ENCODE measurements at regions not wholly inside any gene's neighbourhood (a gene's known extent, or its start where the extent isn't known, plus 50 kb on each side); places are given as distances from the start of the nearest gene placed in this dataset.

- ATAC-seq (replicated peaks) (no peak), DNase-seq (no peak)
- Mint-ChIP-seq H3K27ac (no peak overlapping the region), H3K9me3 (no peaks in the 10 kb centered on the region), H3K4me1 (ENCODE audit: low read depth in 2 of 2) (peaks cover 0 to 4% of the 10 kb centered on the region in 2 donors), H3K36me3 (ENCODE audit: insufficient read depth) (no peaks in the 10 kb centered on the region), H3K4me3 (no peak overlapping the region), H3K27me3 (peaks cover 0 to 6% of the 10 kb centered on the region in 2 donors)
Observed at GRCh38 chr12:131491155-131491554, 219.7 kb upstream of the SFSWAP start.

- no peaks in the 10 kb centered on the region for H3K9me3 Mint-ChIP-seq
- H3K36me3 Mint-ChIP-seq (ENCODE audit: insufficient read depth) = no peaks in the 10 kb centered on the region
- no peak overlapping the region for H3K27ac Mint-ChIP-seq
- H3K27me3 Mint-ChIP-seq = peaks cover 0 to 6% of the 10 kb centered on the region in 2 donors
- H3K4me1 Mint-ChIP-seq (ENCODE audit: low read depth in 2 of 2) = peaks cover 0 to 4% of the 10 kb centered on the region in 2 donors
- no peak overlapping the region for H3K4me3 Mint-ChIP-seq
- DNase-seq (no peak), ATAC-seq (replicated peaks) (no peak)
Observed at GRCh38 chr12:131491916-131492490, 218.9 kb upstream of the SFSWAP start.

DNA sequence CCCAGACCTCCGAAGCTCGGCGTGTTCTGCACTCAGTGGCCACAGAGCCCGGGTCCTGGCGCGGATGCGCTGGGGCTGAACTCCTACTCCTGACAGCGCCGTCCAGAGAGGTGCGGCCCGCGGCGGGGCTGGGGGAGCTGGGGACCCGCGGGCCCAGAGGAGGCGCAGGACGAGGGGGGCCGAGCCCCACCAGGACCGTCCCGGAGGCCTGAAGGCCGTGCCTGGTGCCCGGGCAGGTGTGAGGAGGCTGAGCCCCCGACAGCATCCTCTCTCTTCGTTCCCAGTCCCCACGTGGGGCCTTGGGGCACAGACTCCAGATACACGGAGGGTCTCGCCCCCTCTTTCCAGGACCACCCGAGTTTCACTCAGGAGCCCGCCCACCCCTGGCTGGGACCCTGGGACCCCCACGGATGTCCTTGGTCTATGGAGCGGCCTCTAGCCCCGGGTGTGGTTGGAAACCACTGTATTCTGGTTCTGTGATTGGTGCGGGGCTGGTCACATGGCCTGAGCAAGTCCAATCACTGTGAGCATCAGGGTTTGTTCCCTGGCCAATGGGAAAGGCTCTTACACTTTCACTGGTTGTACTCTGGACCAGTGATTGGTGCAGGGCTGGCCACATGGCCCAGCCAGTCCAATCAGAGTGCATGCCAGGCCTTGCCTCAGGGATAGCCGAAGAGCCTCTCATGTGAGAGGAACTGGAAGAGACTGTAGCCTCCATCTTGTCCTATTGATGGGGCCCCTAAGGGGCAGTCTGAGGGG lies 217.6 kb upstream of the SFSWAP start:
- H3K4me1 Mint-ChIP-seq (ENCODE audit: low read depth in 2 of 2) = peaks cover 0 to 4% of the 10 kb centered on the region in 2 donors
- peaks cover 0 to 6% of the 10 kb centered on the region in 2 donors for H3K27me3 Mint-ChIP-seq
- no peak for ATAC-seq (replicated peaks)
- H3K4me3 Mint-ChIP-seq = no peak overlapping the region
- no peak for DNase-seq
- H3K36me3 Mint-ChIP-seq (ENCODE audit: insufficient read depth) = no peaks in the 10 kb centered on the region
- H3K27ac Mint-ChIP-seq = no peak overlapping the region
- no peaks in the 10 kb centered on the region for H3K9me3 Mint-ChIP-seq

DNA sequence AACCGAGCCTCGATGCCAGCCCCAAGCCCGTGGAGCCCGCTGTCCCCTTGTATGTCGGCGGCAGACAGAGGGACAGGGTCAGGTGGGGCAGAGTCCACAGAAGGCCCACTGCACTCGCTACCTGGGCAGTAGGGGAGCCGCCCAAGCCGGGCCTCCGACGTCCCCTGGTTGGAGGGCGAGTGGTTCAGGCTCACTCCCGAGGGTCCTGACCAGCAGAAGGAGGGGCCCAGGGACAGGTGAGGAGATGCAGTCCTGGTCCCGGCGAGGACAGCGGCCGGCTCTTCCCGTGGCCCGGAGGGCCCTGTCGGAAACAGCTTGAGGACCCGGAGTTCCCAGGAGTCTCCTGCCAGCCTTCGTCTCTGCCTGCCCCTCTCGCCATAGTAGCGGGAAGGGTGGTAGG lies 216.7 kb upstream of the SFSWAP start:
- no peak overlapping the region for H3K4me3 Mint-ChIP-seq
- no peaks in the 10 kb centered on the region for H3K9me3 Mint-ChIP-seq
- no peak overlapping the region for H3K27ac Mint-ChIP-seq
- H3K4me1 Mint-ChIP-seq (ENCODE audit: low read depth in 2 of 2) = peaks cover 0 to 4% of the 10 kb centered on the region in 2 donors
- H3K36me3 Mint-ChIP-seq (ENCODE audit: insufficient read depth) = no peaks in the 10 kb centered on the region
- peaks cover 0 to 6% of the 10 kb centered on the region in 2 donors for H3K27me3 Mint-ChIP-seq
- DNase-seq = no peak
- ATAC-seq (replicated peaks) = no peak

DNA sequence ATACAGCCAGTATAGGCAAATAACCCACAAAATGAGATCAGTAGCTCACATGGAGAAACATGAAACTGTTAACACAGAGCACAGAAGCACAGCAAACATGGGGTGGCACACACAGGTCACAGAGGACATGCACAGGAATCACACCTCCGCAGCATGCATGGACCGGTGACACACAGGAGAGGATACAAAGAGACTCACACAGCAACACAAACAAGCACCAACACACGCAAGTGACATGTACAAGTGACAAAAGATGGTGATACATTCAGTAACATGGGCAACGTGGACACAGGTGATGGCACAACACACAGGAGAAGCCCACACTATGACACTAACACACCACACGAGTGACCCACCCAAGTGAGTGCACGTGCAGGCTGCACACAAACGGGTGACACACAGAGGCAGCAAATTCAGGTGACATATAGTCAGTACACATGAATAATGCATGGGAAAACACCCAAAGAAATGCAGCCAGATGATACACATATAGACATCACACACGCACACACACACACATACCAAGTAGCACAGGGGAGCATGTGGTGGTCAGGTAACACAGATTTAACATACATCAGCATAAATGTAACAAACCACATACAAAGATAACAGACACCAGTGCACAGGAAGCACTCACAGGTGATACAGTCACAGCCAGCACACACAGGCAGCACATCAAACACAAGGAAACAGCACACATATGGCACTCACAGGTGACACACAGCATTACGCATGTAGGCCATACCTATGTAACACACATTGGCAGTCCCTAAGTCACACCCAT lies 216.0 kb upstream of the SFSWAP start:
- H3K9me3 Mint-ChIP-seq = no peaks in the 10 kb centered on the region
- no peaks in the 10 kb centered on the region for H3K36me3 Mint-ChIP-seq (ENCODE audit: insufficient read depth)
- ATAC-seq (replicated peaks) (no peak), DNase-seq (no peak)
- no peak overlapping the region for H3K4me3 Mint-ChIP-seq
- H3K27me3 Mint-ChIP-seq = peaks cover 0 to 6% of the 10 kb centered on the region in 2 donors
- peaks cover 0 to 4% of the 10 kb centered on the region in 2 donors for H3K4me1 Mint-ChIP-seq (ENCODE audit: low read depth in 2 of 2)
- H3K27ac Mint-ChIP-seq = no peak overlapping the region

- Mint-ChIP-seq H3K4me1 (ENCODE audit: low read depth in 2 of 2) (peaks cover 0 to 4% of the 10 kb centered on the region in 2 donors), H3K36me3 (ENCODE audit: insufficient read depth) (no peaks in the 10 kb centered on the region), H3K9me3 (no peaks in the 10 kb centered on the region), H3K27ac (no peak overlapping the region), H3K4me3 (no peak overlapping the region), H3K27me3 (no peaks in the 10 kb centered on the region)
- ATAC-seq (replicated peaks) = no peak
- no peak for DNase-seq
Observed at GRCh38 chr12:131497966-131498365, 212.9 kb upstream of the SFSWAP start.

- ATAC-seq (replicated peaks) = no peak
- Mint-ChIP-seq H3K4me3 (no peak overlapping the region), H3K27ac (no peak overlapping the region), H3K9me3 (no peaks in the 10 kb centered on the region), H3K36me3 (ENCODE audit: insufficient read depth) (no peaks in the 10 kb centered on the region), H3K4me1 (ENCODE audit: low read depth in 2 of 2) (peaks cover 0 to 4% of the 10 kb centered on the region in 2 donors), H3K27me3 (peaks cover 0 to under 1% of the 10 kb centered on the region in 2 donors)
- DNase-seq = no peak
Observed at GRCh38 chr12:131499160-131499863, 211.6 kb upstream of the SFSWAP start.

DNA sequence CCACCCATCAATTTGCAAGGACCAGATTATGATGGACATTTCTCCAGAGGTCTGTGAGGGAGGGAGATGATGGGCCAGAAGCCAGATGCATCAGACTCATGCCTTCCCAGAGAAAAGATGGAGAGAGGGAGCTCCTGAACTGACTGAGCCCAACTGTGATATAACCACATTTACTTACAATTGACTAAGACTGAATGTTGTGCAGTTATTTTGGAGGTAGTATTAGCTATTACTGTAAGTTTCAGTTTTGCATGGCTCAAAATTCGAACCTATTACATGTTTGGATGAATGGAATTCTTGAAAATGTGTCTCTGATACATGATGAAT lies 211.1 kb upstream of the SFSWAP start:
- H3K9me3 Mint-ChIP-seq = no peaks in the 10 kb centered on the region
- H3K4me1 Mint-ChIP-seq (ENCODE audit: low read depth in 2 of 2) = peaks cover 0 to 4% of the 10 kb centered on the region in 2 donors
- no peak overlapping the region for H3K27ac Mint-ChIP-seq
- no peak for DNase-seq
- ATAC-seq (replicated peaks) = no peak
- no peaks in the 10 kb centered on the region for H3K36me3 Mint-ChIP-seq (ENCODE audit: insufficient read depth)
- H3K4me3 Mint-ChIP-seq = no peak overlapping the region
- peaks cover 0 to 5% of the 10 kb centered on the region in 2 donors for H3K27me3 Mint-ChIP-seq

DNA sequence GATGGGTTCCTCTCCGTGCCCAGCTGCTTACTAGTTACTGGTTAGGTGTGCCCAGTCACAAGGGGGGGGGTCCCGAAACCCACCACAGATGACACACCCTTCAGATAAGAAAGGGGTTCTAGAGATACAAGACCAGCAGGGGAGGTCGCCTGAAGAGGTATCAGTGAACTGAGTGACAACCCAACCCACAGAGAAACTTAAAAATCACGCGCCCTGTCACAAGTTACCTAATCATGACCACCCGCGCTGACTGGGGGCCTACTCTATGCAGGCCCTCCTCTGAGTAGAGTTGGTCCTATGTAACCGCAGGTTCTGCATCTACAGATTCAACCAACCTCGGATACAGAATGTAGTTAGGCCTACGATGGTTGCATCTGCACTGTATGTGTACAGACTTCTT lies 210.3 kb upstream of the SFSWAP start:
- Mint-ChIP-seq H3K4me3 (no peak overlapping the region), H3K27ac (no peak overlapping the region), H3K4me1 (ENCODE audit: low read depth in 2 of 2) (no peaks in the 10 kb centered on the region), H3K27me3 (peaks cover 0 to 6% of the 10 kb centered on the region in 2 donors), H3K36me3 (ENCODE audit: insufficient read depth) (no peaks in the 10 kb centered on the region), H3K9me3 (no peaks in the 10 kb centered on the region)
- no peak for DNase-seq
- no peak for ATAC-seq (replicated peaks)

GRCh38 chr12:131505561-131505960 lies 205.3 kb upstream of the SFSWAP start:
- H3K36me3 Mint-ChIP-seq (ENCODE audit: insufficient read depth) = no peaks in the 10 kb centered on the region
- ATAC-seq (replicated peaks) = no peak
- no peak for DNase-seq
- H3K9me3 Mint-ChIP-seq = no peaks in the 10 kb centered on the region
- no peak overlapping the region for H3K27ac Mint-ChIP-seq
- H3K27me3 Mint-ChIP-seq = peaks cover 18 to 22% of the 10 kb centered on the region in 2 donors
- H3K4me3 Mint-ChIP-seq = no peak overlapping the region
- peaks cover 0 to 10% of the 10 kb centered on the region in 2 donors for H3K4me1 Mint-ChIP-seq (ENCODE audit: low read depth in 2 of 2)

- Mint-ChIP-seq H3K9me3 (no peaks in the 10 kb centered on the region), H3K36me3 (ENCODE audit: insufficient read depth) (no peaks in the 10 kb centered on the region), H3K4me3 (no peak overlapping the region), H3K27ac (no peak overlapping the region), H3K27me3 (peaks cover 18 to 22% of the 10 kb centered on the region in 2 donors), H3K4me1 (ENCODE audit: low read depth in 2 of 2) (peaks cover 6 to 15% of the 10 kb centered on the region in 2 donors)
- ATAC-seq (replicated peaks) = no peak
- no peak for DNase-seq
Observed at GRCh38 chr12:131506426-131506825, 204.5 kb upstream of the SFSWAP start.

DNA sequence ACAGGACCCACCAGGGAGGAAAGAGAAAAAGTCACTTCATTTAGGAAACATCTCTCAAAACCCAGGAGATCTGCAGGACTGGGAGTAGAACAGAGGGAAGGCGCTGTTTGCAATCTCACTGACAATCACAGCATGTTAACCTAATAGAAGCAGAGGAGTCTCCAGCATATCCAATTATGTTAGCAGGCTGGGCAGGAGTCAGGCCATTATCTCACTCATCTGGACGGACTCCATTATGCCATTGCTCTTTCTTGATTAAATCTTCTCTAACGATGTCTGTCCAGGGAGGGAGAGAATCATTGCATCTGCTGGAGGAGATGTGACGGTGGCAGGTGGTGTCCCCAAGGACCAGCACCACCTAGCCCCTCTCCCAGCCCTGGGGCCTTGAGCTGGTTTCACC lies 203.8 kb upstream of the SFSWAP start:
- DNase-seq (no peak), ATAC-seq (replicated peaks) (no peak)
- Mint-ChIP-seq H3K27ac (no peak overlapping the region), H3K9me3 (no peaks in the 10 kb centered on the region), H3K4me1 (ENCODE audit: low read depth in 2 of 2) (peaks cover 10 to 19% of the 10 kb centered on the region in 2 donors), H3K4me3 (no peak overlapping the region), H3K36me3 (ENCODE audit: insufficient read depth) (no peaks in the 10 kb centered on the region), H3K27me3 (peaks cover 18 to 22% of the 10 kb centered on the region in 2 donors)

DNA sequence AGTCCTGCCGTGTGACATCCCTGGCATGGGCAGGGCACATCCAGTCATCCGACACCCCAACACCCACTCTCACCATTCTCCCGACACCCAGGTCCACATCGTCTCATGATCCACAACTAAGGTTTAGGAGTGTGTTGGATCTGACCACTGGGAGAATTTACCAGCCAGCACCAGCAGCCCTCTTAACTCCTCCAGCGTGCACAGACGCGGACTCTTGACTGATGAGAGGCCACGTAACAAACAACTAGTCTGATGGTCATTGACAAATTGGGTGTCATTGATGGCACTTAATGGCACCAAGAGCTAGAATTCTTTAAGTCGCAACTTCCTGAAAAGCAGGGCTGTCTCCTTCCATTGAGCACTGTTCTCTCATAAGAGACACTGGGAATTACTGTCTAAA lies 203.0 kb upstream of the SFSWAP start:
- peaks cover 10 to 23% of the 10 kb centered on the region in 2 donors for H3K4me1 Mint-ChIP-seq (ENCODE audit: low read depth in 2 of 2)

More for the DNA sequence above, 203.0 kb upstream of the SFSWAP start:
- ATAC-seq (replicated peaks) (no peak), DNase-seq (no peak)
- peaks cover 18 to 22% of the 10 kb centered on the region in 2 donors for H3K27me3 Mint-ChIP-seq
- H3K9me3 Mint-ChIP-seq = no peaks in the 10 kb centered on the region
- H3K36me3 Mint-ChIP-seq (ENCODE audit: insufficient read depth) = no peaks in the 10 kb centered on the region
- H3K27ac Mint-ChIP-seq = no peak overlapping the region
- H3K4me3 Mint-ChIP-seq = no peak overlapping the region

Measured in effector memory CD8-positive, alpha-beta T cell (primary cell).